Heart left ventricle (tissue), 16 donors: ENCODE measurements at regions not wholly inside any gene's neighbourhood (a gene's known extent, or its start where the extent isn't known, plus 50 kb on each side); places are given as distances from the start of the nearest gene placed in this dataset.
"Not testable (repeated sequence)": the region's sequence is repeated elsewhere in the genome, so short reads cannot be mapped to it uniquely, and the experiment has no call there.

Source experiments
- ATAC-seq, 4 donors: fragments of 200-7000 bp; cut with Tn5 transposase; one replicate each; pipeline ENCODE4 v1.9.1; 2020 to 2022; ENCODE audit warnings: moderate library complexity in 4 of 4, mild to moderate bottlenecking in 3 of 4, moderate number of reproducible peaks in 1 of 4
- DNase-seq, 5 donors: peaks; one replicate each; pipeline ENCODE4 v3.0.0-alpha.2; 2020
- H3K27ac ChIP-seq, 12 donors: fragments of 200-600 bp; sonication (generic) in 4 of 12; one replicate each; pipeline versions ENCODE4 v1.5.0 to v1.8.0; 2016 to 2022; ENCODE audit warnings: mild to moderate bottlenecking in 2 of 12
- H3K27me3 ChIP-seq, 9 donors: fragments of 200-600 bp; sonication (generic) in 2 of 9; one replicate each; pipeline versions ENCODE4 v1.5.1 to v1.8.0; 2016 to 2022; ENCODE audit warnings: mild to moderate bottlenecking in 3 of 9
- H3K36me3 ChIP-seq, 9 donors: fragments of 200-600 bp; sonication (generic) in 2 of 9; one replicate each; pipeline versions ENCODE4 v1.5.0 to v1.8.0; 2018 to 2022; ENCODE audit warnings: mild to moderate bottlenecking in 2 of 9
- H3K4me1 ChIP-seq, 12 donors: fragments of 200-600 bp; sonication (generic) in 4 of 12; one replicate each; pipeline versions ENCODE4 v1.5.0 to v1.8.0; 2016 to 2022; ENCODE audit warnings: mild to moderate bottlenecking in 3 of 12
- H3K4me3 ChIP-seq, 12 donors: fragments of 200-600 bp; sonication (generic) in 4 of 12; one replicate each; pipeline versions ENCODE4 v1.5.0 to v1.8.0; 2017 to 2022; ENCODE audit warnings: mild to moderate bottlenecking in 9 of 12, moderate library complexity in 4 of 12
- H3K9me3 ChIP-seq, 12 donors: fragments of 200-600 bp; sonication (generic) in 4 of 12; one replicate each; pipeline versions ENCODE4 v1.5.0 to v1.8.0; 2016 to 2022; ENCODE audit warnings: mild to moderate bottlenecking in 1 of 12
- CTCF ChIP-seq, 12 donors: fragments of 200-600 bp; sonication (generic) in 4 of 12; IDR thresholded peaks; one replicate each; pipeline versions ENCODE4 v1.5.0 to v1.8.0; 2018 to 2022; ENCODE audit warnings: antibody characterized with exemption in 12 of 12, mild to moderate bottlenecking in 5 of 12
- POLR2A ChIP-seq, 2 donors: fragments of 450-650 bp; IDR thresholded peaks; one replicate each; pipeline ENCODE4 v1.6.1; 2017; ENCODE audit warnings: antibody characterized with exemption in 2 of 2, mild to moderate bottlenecking in 2 of 2, moderate library complexity in 2 of 2
- WGBS, 4 donors: extraction: QIAGEN DNeasy Blood & Tissue Kit in 2 of 4; methylation state at CpG; one replicate each; pipeline versions ENCODE4 v1.1.5 to v1.1.7; 2013 to 2018; 5-methylcytosine and 5-hydroxymethylcytosine counted together
- intact Hi-C, 10 donors: fragments of 100-400 bp; cut with DNase I; formaldehyde crosslinking; loops; one replicate each; pipeline versions ENCODE4 v1.11.1 to v1.14.2; 2022
- donor health status: ischemic (EF 13 %, LVEDD 7.1; RV severe dilation, severe dysfunction).
- donor health status: healthy with polysubstance abuse.
- donor health status: DM: no; HTN: yes; CAD: no.
- donor health status: DM: no; HTN: no; CAD: no.
- donor health status: ischemic (EF 25% LVEDD 6.9; RV normal size, moderate dysfunction).
- donor health status: ischemic (EF 25% LVEDD 5.7; RV mildly dilated, moderate dysfunction).
- donor health status: healthy.
- donor health status: DM: yes; HTN: yes; CAD: no.
- donor health status: ischemic (EF 35%, LVEDD 5.7; RV mildly dilated, moderate dysfunction).
- donor health status: nonischemic (EF 11% LVEDD 7.7; RV severe dilation, severe dysfunction).
- donor health status: DM: yes; HTN: yes; CAD: no.
- donor health status: PGD.
- donor health status: ischemic (EF 29% LVEDD 5.4; RV normal size, mild dysfunction).
- donor health status: nonischemic (EF 23%, LVEDD 6.1; RV moderate dilation, normal function).

GRCh38 chr4:135408109-135408508, 1206.5 kb upstream of the PABPC4L start:
- 87 to 91% (median 87%) methylated on average over 12 of the region's 12 CpGs for WGBS, 4 donors
- intact Hi-C loops = no loop called here
- no peaks in the 10 kb centered on the region for H3K36me3 ChIP-seq
- H3K9me3 ChIP-seq = peaks cover 0 to 23% (median 2%) of the 10 kb centered on the region in 12 donors
- DNase-seq = no peak
- H3K4me1 ChIP-seq = no peaks in the 10 kb centered on the region
- H3K27ac ChIP-seq = no peak overlapping the region
- no peaks in the 10 kb centered on the region for H3K27me3 ChIP-seq
- TF ChIP-seq POLR2A (IDR thresholded peaks at IDR 0.05) = no peak
- TF ChIP-seq CTCF (IDR thresholded peaks at IDR 0.05) = no peak
- ATAC-seq = no peak
- no peak overlapping the region for H3K4me3 ChIP-seq

- WGBS, 4 donors = 90 to 97% (median 93%) methylated on average over 5 to 22 of the region's 22 CpGs
- H3K4me3 ChIP-seq, DNase-seq, H3K36me3 ChIP-seq, H3K4me1 ChIP-seq, intact Hi-C loops, H3K27ac ChIP-seq, H3K27me3 ChIP-seq, ATAC-seq: not testable (repeated sequence)
- peaks cover 0 to 23% (median 2%) of the 10 kb centered on the region in 12 donors for H3K9me3 ChIP-seq
These were observed 1205.0 kb upstream of the PABPC4L start for GRCh38 chr4:135406597-135406996.

- TF ChIP-seq CTCF (IDR thresholded peaks at IDR 0.05) = no peak
- TF ChIP-seq POLR2A (IDR thresholded peaks at IDR 0.05) = no peak
- Histone ChIP-seq H3K4me1 (no peaks in the 10 kb centered on the region), H3K36me3 (no peaks in the 10 kb centered on the region), H3K27me3 (no peaks in the 10 kb centered on the region), H3K4me3 (no peak overlapping the region), H3K9me3 (no peaks in the 10 kb centered on the region), H3K27ac (no peak overlapping the region)
- intact Hi-C loops = no loop called here
- WGBS, 4 donors = 76 to 86% (median 82%) methylated on average over 10 of the region's 10 CpGs
- ATAC-seq (no peak), DNase-seq (no peak)
These were observed 1184.4 kb upstream of the PABPC4L start for GRCh38 chr4:135385830-135386581.

- H3K36me3 ChIP-seq = no peaks in the 10 kb centered on the region
- 28 to 44% (median 32%) methylated on average over 1 of the region's 1 CpG for WGBS, 4 donors
- no peak for DNase-seq
- no peaks in the 10 kb centered on the region for H3K27me3 ChIP-seq
- intact Hi-C loops = no loop called here
- H3K4me1 ChIP-seq = no peaks in the 10 kb centered on the region
- H3K27ac ChIP-seq = no peak overlapping the region
- H3K9me3 ChIP-seq = peaks cover 0 to 6% (median 0%) of the 10 kb centered on the region in 12 donors
- TF ChIP-seq POLR2A (IDR thresholded peaks at IDR 0.05) (no peak), CTCF (IDR thresholded peaks at IDR 0.05) (no peak)
- ATAC-seq = no peak
- no peak overlapping the region for H3K4me3 ChIP-seq
These were observed 1182.0 kb upstream of the PABPC4L start for GRCh38 chr4:135383356-135384288.
